HAP-1 (cell line): ENCODE measurements at regions not wholly inside any gene's neighbourhood (a gene's known extent, or its start where the extent isn't known, plus 50 kb on each side); places are given as distances from the start of the nearest gene placed in this dataset.

ENCODE experiments used
- DNase-seq, 2 experiments: peaks; one replicate each; pipeline ENCODE4 v3.0.0-alpha.2; 2016 to 2020; ENCODE audit warnings: low spot score in 2 of 2
- H3K27me3 ChIP-seq: fragments of 250-450 bp; sonication (Bioruptor Pico); 2 replicates; pipeline ENCODE4 v1.5.1; 2020; ENCODE audit warnings: low read depth, mild to moderate bottlenecking, moderate library complexity
- H3K36me3 ChIP-seq: fragments of 250-450 bp; sonication (Bioruptor Pico); replicated peaks from 2 replicates; pipeline ENCODE4 v1.5.1; 2020; ENCODE audit warnings: mild to moderate bottlenecking
- H3K4me1 ChIP-seq: fragments of 250-450 bp; sonication (Bioruptor Pico); 2 replicates; pipeline ENCODE4 v1.5.1; 2020; ENCODE audit warnings: mild to moderate bottlenecking
- H3K4me3 ChIP-seq: fragments of 250-450 bp; sonication (Bioruptor Pico); 2 replicates; pipeline ENCODE4 v1.5.1; 2020; ENCODE audit warnings: mild to moderate bottlenecking, moderate library complexity
- H3K9me3 ChIP-seq: fragments of 250-450 bp; sonication (Bioruptor Pico); 2 replicates; pipeline ENCODE4 v1.5.1; 2020; ENCODE audit warnings: mild to moderate bottlenecking, moderate library complexity
- in situ Hi-C: fragments of 300-500 bp; cut with MboI; formaldehyde crosslinking; loops from 3 replicates; pipeline ENCODE4 v1.14.3; 2020; ENCODE audit warnings: low sequenced_read_pairs, inconsistent platforms, mixed read lengths

DNA sequence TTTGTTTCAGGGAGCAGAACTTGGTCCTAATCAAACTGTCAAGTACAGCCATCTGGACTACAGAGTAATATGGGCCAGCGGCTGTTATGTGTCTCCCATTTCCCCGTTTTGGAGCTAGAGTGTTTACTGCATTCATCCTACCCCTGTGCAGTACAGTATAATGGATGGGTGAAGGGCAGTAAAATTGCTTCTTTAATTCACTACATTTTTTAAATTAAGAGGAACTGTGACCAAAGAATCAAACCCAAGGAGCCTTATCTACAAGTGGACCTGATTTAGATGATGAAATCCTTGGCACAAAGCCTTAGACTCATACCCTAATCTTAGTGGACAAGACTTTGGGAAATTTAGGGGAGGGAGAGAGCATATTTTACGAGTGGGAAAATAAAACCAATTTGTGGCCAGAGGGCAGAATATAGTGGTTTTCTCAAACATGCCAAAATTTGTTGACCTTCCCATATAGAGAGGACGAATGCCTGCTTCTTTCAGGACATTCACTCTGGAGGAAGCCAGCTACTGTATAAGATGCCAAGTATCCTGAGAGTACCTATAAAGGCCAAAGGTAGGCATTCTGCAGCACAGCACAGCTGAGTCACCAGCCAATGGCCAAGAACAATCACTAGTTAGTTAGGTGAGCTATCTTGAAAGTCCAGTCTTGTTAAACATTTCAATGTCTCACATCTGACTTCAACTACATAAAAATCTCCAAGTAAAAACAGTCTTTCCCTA, 253.8 kb upstream of the KCNIP4 start:
- in situ Hi-C loops = no loop called here

DNA sequence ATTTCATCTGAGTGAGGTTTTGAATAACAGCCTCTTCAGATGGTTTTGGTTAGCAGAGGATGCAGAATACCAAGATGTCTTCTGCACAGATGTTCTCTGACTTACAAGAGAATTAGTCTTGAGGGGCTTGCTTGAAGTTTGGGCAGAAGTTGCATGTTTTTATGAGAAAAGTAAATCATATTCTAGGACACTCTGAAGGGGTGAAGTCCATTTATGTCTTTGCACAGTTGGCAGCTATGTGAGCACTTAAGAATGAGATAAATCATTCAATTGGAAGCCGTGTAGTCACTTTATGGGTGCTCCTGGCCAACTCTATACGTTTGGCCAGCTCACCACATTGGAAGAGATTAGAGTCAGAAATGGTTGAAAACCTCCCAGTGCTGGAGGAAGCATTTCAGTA, 252.7 kb upstream of the KCNIP4 start:
- DNase-seq = no peak
- Histone ChIP-seq H3K27me3 (no peaks in the 10 kb centered on the region), H3K9me3 (no peaks in the 10 kb centered on the region), H3K36me3 (no peaks in the 10 kb centered on the region), H3K4me1 (no peaks in the 10 kb centered on the region), H3K4me3 (no peak overlapping the region)
- in situ Hi-C loops = no loop called here

More for the DNA sequence above, 253.8 kb upstream of the KCNIP4 start:
- no peaks in the 10 kb centered on the region for H3K27me3 ChIP-seq
- no peak for DNase-seq
- no peaks in the 10 kb centered on the region for H3K4me1 ChIP-seq
- H3K36me3 ChIP-seq = no peaks in the 10 kb centered on the region
- H3K9me3 ChIP-seq = no peaks in the 10 kb centered on the region
- no peak overlapping the region for H3K4me3 ChIP-seq

DNA sequence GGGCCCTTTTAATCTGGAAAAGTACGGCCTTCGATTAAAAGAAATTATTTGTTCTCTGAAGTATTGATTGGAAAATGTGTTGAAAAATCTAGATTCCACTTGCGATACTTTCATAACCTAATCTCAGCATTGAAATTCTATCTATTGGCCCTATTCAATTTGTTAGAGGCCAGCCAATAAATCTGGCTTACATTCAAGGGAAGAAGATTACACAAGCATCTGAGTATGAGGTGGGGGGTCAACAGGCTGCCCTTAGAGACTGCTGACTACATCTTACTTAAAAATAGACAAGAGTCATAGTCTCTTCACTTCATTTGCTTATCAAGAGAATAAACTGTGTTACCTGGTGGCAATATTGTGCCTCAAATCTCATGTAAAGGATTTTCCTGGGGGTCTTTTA, 248.0 kb upstream of the KCNIP4 start:
- H3K4me1 ChIP-seq = no peaks in the 10 kb centered on the region
- H3K9me3 ChIP-seq = no peaks in the 10 kb centered on the region
- in situ Hi-C loops = no loop called here
- H3K27me3 ChIP-seq = no peaks in the 10 kb centered on the region
- H3K4me3 ChIP-seq = no peak overlapping the region
- H3K36me3 ChIP-seq = no peaks in the 10 kb centered on the region
- DNase-seq = no peak

DNA sequence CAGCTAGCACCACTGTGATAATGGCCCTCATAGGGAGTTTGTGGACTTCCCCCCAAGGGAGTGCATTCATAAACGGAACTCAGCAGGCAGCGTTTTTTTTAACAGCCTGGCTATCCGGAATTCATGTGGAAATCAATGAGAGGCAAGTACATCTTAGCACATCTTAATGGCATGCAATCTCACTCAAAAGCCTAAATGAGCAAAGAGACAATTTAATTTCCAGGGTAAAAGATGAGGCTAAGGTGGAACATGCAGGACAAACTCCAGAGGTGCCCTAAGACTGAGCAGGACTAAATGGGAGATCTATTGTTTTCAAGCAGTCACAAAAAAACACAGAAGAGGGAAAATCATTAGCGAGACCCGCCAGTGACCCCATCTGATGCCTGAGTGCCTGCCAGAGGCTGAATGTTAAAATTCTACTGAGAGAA, 243.5 kb upstream of the KCNIP4 start:
- Histone ChIP-seq H3K9me3 (no peaks in the 10 kb centered on the region), H3K4me3 (no peak overlapping the region), H3K36me3 (no peaks in the 10 kb centered on the region), H3K4me1 (no peaks in the 10 kb centered on the region), H3K27me3 (no peaks in the 10 kb centered on the region)
- DNase-seq = no peak
- in situ Hi-C loops = no loop called here

DNA sequence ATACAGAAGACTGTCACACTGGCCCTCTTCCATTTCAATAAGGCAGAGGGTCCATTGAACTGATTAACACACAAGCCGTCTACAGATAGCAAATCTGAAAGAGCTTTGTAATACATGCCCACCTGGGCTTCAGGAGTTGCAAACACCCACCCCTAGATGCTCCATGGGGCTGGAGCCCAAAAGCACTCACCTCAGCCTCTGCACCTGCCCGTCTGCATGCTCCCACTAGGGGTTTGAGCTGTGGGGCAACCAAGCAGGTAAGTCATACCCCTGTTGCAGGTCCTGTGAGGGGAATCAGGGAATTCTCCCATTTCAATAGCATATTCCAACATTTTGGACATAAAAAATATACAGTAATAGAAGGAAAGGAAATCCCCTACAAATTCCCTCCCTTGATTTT, 243.0 kb upstream of the KCNIP4 start:
- Histone ChIP-seq H3K9me3 (no peaks in the 10 kb centered on the region), H3K4me3 (no peak overlapping the region), H3K27me3 (no peaks in the 10 kb centered on the region), H3K36me3 (no peaks in the 10 kb centered on the region), H3K4me1 (no peaks in the 10 kb centered on the region)
- no peak for DNase-seq
- in situ Hi-C loops = no loop called here

DNA sequence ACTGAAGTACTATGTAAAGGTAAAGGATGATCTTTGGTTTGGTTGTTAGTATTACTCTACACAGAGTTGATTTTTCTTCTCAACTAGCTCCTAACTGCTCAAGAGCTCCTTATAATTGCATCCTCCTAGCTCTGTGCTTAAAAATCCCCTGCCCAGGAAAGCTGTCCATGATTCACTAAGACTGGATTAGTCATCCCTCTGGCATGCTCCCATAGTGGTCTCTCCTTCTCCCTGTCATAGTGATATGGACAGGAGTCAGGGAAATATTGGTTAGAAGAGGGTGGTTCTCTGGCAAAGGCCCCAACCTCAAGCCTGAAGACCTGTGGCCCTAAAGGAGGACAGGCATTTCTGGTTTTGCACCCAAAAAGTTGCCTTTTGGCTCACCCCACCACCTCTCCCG, 242.3 kb upstream of the KCNIP4 start:
- Histone ChIP-seq H3K9me3 (no peaks in the 10 kb centered on the region), H3K27me3 (no peaks in the 10 kb centered on the region), H3K4me1 (no peaks in the 10 kb centered on the region), H3K36me3 (no peaks in the 10 kb centered on the region), H3K4me3 (no peak overlapping the region)
- no peak for DNase-seq
- in situ Hi-C loops = no loop called here

DNA sequence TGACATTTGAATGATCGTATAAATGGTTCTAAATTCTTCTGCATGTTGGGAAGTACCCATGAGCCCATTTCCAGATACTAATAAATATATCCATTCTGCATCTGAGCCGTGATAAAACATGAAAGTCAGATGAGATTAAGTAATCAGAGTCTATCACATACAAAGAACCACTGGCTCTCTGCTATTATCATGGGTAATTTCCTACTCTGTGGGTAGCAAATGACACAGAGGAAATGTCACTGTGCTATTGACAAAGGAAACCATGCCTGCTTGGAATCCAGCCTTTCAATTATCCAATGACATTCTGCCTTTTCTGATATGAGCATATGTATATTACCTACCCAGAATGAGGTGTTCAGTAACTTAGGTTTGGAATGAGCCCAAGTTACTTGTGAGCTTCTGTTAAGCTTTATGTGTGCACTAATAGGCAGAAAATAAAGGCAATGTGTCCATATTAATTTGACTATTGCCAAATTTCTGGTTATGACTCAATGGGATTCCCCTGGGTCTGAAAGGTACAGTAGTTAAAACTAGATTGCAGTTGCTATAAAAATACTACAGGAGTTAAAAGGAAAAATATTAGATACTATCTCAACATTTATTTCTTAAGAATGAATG, 238.7 kb upstream of the KCNIP4 start:
- H3K4me3 ChIP-seq = no peak overlapping the region
- no peaks in the 10 kb centered on the region for H3K4me1 ChIP-seq
- no peaks in the 10 kb centered on the region for H3K9me3 ChIP-seq
- no peaks in the 10 kb centered on the region for H3K36me3 ChIP-seq
- no peak for DNase-seq
- H3K27me3 ChIP-seq = no peaks in the 10 kb centered on the region
- in situ Hi-C loops = no loop called here

DNA sequence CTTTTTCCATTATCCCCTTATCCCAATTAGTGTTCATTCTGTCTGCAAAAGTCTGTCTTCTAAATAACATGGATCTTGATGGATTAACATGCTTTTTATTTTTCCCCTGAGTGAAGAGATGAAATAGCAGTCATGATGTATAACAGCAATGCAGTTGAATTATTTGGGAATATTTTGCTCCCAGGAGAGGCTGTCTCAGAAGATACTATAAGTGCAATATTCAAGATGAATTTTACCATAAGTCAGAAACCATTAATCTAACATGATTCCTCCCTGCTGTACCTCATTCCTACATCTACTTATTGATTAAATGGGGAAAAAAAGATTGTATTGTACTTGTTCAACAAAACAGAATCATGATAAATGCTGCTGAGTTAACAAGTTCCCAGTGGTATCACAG, 233.2 kb upstream of the KCNIP4 start:
- in situ Hi-C loops = no loop called here
- Histone ChIP-seq H3K9me3 (no peaks in the 10 kb centered on the region), H3K36me3 (no peaks in the 10 kb centered on the region), H3K27me3 (no peaks in the 10 kb centered on the region), H3K4me3 (no peak overlapping the region), H3K4me1 (no peaks in the 10 kb centered on the region)
- DNase-seq = no peak

DNA sequence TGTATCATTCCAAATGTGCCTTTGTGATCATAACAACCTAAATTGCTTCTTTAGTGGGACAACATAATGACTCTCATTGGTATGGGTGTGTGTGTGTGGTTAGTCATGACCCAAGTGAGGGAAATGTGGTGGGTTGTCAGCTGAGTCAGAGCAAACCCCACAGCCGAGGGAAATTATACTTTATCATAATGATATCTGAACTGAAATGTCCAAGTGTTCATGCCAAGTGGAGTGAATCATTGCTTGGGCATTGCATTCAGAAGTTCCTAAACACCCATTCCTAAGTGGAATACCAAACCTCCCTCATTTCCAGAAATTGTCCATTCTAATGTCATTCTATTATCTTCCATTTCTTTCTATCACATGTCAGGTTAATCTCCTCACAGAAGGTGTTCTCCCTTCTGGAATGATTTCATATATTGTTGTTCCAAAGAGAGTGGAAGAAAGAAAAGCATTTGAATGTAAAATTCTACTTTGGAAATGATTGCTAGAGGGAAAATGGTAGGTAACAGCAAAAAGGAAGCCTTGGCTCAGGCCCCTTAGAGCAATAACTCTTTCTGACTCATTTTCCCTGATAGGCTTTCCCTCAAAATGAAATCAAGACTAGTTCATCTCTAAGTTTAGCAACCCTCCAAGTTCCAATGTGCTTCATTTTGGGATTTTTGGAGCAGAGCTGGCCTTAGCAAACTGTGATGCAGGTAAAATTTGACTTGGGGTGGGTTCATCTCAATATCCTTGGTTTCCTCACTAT, 230.7 kb upstream of the KCNIP4 start:
- DNase-seq = no peak
- H3K4me1 ChIP-seq = no peaks in the 10 kb centered on the region
- H3K36me3 ChIP-seq = no peaks in the 10 kb centered on the region
- no peaks in the 10 kb centered on the region for H3K27me3 ChIP-seq
- H3K9me3 ChIP-seq = no peaks in the 10 kb centered on the region
- in situ Hi-C loops = no loop called here
- H3K4me3 ChIP-seq = no peak overlapping the region

DNA sequence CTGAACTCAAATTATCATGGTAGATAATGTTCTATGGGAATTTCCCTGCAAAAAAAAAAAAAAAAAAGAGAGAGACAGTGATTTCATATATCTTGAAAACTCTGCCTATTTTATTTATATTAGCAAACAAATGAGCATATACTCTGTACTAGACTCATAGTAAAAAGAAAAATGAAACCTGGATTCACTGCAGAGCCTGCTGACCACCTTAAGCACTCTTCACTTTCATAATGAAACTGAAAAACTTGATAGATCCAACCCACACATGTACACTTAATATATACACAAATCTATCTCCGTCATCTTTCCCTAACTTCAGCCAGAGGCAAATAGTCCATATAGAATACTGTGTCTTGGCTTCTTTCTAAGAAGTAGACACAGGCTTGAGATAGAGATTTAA, 226.1 kb upstream of the KCNIP4 start:
- Histone ChIP-seq H3K4me1 (no peaks in the 10 kb centered on the region), H3K4me3 (no peak overlapping the region)

DNA sequence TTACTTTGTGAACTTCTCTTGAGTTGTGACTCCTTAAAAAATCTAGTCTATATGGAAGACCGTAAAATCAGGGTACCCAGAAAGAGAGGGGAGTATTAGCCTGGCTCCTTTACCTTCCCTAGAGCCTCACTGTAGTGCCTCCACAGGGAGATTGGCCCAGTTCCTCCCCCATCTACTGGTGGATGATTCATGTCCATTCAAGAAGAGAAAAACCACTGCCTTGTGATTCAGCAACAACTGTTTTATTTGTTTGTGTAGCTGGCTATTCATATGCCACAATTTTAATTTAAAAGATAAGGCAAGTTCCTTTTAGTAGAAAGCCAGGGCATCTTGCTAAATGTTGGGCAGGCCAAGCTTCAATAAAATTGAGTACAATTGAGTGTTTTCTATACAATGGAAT, 221.8 kb upstream of the KCNIP4 start:
- Histone ChIP-seq H3K36me3 (no peaks in the 10 kb centered on the region), H3K9me3 (no peaks in the 10 kb centered on the region), H3K4me3 (no peak overlapping the region), H3K27me3 (no peaks in the 10 kb centered on the region), H3K4me1 (no peaks in the 10 kb centered on the region)
- in situ Hi-C loops = no loop called here
- DNase-seq = peak; percentile 4 to 8

More for the DNA sequence above, 226.1 kb upstream of the KCNIP4 start:
- Histone ChIP-seq H3K27me3 (no peaks in the 10 kb centered on the region), H3K36me3 (no peaks in the 10 kb centered on the region), H3K9me3 (no peaks in the 10 kb centered on the region)
- in situ Hi-C loops = no loop called here
- DNase-seq = no peak

DNA sequence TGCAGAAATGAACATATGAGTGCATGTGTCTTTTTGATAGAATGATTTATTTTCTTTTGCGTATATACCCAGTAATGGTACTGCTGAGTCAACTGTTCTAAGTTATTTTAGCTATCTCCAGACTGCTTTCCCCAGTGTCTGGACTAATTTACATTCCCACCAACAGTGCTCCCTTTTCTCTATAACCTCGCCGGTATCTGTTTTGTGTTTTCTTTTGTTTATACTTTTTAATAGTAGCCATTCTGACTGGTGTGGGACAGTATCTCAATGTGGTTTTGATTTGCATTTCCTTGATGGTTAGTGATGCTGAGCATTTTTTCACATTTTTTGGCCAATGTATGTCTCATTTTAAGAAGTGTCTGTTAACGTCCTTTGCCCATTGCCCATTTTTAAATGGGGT, 218.6 kb upstream of the KCNIP4 start:
- H3K36me3 ChIP-seq = no peaks in the 10 kb centered on the region
- in situ Hi-C loops = no loop called here
- no peak overlapping the region for H3K4me3 ChIP-seq
- DNase-seq = no peak
- no peaks in the 10 kb centered on the region for H3K9me3 ChIP-seq
- H3K27me3 ChIP-seq = no peaks in the 10 kb centered on the region
- no peaks in the 10 kb centered on the region for H3K4me1 ChIP-seq

DNA sequence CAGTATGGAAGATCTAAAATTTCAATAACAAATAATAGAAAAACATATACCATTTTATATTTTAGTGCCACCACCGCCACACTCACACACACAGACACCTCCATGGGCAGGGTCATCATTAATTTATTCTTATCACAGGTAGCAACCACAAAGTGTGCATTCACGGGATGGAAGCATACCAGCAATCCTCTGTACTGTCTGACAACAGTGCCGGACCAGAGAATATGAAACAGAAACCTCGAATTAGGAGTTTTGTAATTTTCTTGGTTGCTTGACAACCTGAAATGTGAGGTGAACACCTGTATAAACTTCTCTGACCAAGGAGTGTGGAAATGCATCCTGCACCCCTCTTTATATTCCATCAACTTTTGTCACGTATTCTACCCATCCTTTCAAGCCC, 213.9 kb upstream of the KCNIP4 start:
- H3K4me1 ChIP-seq = no peaks in the 10 kb centered on the region
- no peaks in the 10 kb centered on the region for H3K36me3 ChIP-seq
- no peak for DNase-seq
- no peak overlapping the region for H3K4me3 ChIP-seq
- in situ Hi-C loops = no loop called here
- H3K9me3 ChIP-seq = no peaks in the 10 kb centered on the region
- H3K27me3 ChIP-seq = no peaks in the 10 kb centered on the region

DNA sequence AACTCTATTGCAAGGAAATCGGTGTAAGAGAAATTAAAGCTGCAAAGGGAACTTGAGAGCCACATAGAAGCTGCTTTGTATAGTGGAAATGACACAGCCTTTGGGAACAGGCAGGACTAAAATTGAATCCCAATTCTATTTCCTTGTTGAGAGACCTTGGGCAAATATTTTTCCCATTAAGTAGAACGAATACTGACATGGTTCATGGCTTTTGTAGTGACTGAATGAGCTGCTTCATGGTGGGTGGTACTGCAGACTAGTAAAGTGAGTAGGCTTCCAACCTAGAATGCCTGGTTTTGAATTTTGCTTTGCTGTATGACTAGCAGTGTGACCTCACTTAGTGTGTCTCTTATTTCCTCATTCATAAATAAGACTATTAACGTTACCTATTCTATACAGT, 182.2 kb upstream of the KCNIP4 start:
- Histone ChIP-seq H3K36me3 (no peaks in the 10 kb centered on the region), H3K4me3 (no peak overlapping the region), H3K4me1 (no peaks in the 10 kb centered on the region), H3K9me3 (no peaks in the 10 kb centered on the region), H3K27me3 (no peaks in the 10 kb centered on the region)
- no peak for DNase-seq
- in situ Hi-C loops = no loop called here
